HG02943 (cell line): ENCODE measurements at regions not wholly inside any gene's neighbourhood (a gene's known extent, or its start where the extent isn't known, plus 50 kb on each side); places are given as distances from the start of the nearest gene placed in this dataset.

Experiments
- ATAC-seq: cut with Tn5 transposase; IDR thresholded peaks from one replicate; pipeline ENCODE4 v1.9.1; 2021; ENCODE audit warnings: mild to moderate bottlenecking, low read depth, moderate library complexity; ENCODE audit not compliant: unreplicated experiment

- no peak for ATAC-seq
These were observed 64.2 kb upstream of the BCAT1 start for GRCh38 chr12:25013061-25013460.

DNA sequence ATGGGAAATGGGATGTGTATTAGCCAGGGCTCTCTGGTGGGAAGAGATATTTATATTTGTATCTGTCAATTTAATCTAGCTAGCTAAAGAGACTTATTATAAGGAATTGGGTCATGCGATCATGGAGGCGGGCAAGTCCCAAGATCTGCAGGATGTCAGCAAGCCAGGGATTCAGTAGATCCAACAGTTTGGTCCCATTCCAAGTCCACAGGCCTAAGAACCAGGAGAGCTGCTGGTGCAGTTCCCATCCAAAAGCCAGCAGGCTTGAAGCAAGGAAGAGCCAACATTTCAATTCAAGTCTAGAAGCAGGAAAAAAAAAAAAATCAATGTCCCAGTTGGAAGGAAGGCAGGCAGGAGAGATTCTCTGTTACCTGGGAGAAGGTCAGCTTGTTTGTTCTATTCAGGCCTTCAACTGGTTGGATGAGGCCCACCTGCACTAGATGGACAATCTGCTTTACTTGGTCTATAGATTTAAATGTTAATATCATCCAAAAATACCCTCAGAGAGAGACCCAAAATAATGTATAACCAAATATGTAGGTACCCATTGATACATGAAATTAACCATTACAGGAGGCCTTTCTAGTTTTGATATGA, 60.7 kb upstream of the BCAT1 start:
- no peak for ATAC-seq

DNA sequence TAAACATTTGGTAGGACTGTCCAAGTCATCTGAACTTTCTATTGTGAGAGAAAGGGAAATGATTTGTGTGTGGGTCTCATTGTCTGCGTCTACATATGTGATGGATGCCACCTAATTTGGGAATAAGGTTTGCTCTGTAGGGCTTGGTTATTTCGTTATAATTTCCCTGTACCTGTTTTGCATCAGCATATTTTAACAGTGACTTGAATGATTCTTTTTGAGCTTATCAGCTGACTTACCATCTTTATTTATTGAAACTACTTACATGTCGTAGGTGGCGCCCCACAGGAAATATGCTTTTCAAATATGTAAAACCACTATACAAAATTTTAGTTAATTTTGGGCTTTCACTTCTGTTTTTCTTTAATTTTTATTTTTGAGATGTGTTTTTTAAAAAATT, 56.5 kb upstream of the BCAT1 start:
- ATAC-seq: no peak

DNA sequence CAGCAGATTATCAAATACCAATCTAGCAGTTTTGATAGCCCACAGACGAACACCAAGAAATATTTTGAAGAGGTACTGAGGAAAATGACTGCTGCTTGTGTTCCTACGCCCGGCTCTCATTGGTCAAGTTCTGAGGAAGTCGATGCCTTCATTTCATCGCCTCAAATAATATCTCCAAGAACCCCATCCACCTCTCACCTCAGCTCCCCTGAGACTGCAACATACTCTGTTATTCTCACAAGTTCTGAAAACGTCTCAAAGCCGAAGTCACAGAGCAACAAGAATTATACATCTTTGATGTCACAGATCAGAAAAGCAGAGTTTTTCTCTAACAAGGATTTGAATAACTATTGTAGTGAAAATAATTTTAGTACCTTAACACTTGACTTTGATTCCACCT, 55.5 kb upstream of the BCAT1 start:
- ATAC-seq: no peak

- no peak for ATAC-seq
These were observed 52.4 kb upstream of the BCAT1 start for GRCh38 chr12:25001311-25001710.
